ENCODE measurements at regions not wholly inside any gene's neighbourhood (a gene's known extent, or its start where the extent isn't known, plus 50 kb on each side); places are given as distances from the start of the nearest gene placed in this dataset.

- TF ChIP-seq POLR2AphosphoS5 (IDR thresholded peaks at IDR 0.05; ENCODE audit: low read depth) (no peak), CTCF (conservative IDR thresholded peaks at IDR 0.05; ENCODE audit: low read depth in 2 of 2) (no peak), STAT1 (IDR thresholded peaks at IDR 0.05; ENCODE audit: unreplicated experiment) (no peak), JUNB (IDR thresholded peaks at IDR 0.05; ENCODE audit: unreplicated experiment) (no peak)
Observed at GRCh38 chr7:83827036-83827435, 178.1 kb upstream of the SEMA3E start.

Measured in GM23338 (cell line).